ENCODE measurements at regions not wholly inside any gene's neighbourhood (a gene's known extent, or its start where the extent isn't known, plus 50 kb on each side); places are given as distances from the start of the nearest gene placed in this dataset.

DNA sequence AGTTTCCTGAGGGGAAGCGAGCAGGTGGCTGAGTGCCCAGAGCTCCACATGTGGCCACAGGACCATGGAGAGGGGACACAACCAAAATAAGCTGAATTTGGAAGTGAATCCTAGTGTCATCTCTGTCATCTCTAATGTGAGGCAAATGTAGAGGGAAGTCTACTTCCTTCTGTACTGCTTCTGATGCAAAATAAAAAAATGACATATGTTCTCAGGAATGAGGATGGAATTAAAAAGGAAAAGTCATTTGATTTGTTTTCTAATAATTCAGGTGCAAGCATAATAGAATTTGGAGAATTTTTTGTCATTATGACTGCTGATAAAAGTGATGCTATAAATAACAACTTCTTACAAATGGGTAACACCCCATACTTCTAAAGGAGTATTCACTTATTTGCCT lies 59.5 kb upstream of the POU1F1 start:
- no peak for TF ChIP-seq POLR2AphosphoS5 (IDR thresholded peaks at IDR 0.05)
- TF ChIP-seq, protein P1, sequence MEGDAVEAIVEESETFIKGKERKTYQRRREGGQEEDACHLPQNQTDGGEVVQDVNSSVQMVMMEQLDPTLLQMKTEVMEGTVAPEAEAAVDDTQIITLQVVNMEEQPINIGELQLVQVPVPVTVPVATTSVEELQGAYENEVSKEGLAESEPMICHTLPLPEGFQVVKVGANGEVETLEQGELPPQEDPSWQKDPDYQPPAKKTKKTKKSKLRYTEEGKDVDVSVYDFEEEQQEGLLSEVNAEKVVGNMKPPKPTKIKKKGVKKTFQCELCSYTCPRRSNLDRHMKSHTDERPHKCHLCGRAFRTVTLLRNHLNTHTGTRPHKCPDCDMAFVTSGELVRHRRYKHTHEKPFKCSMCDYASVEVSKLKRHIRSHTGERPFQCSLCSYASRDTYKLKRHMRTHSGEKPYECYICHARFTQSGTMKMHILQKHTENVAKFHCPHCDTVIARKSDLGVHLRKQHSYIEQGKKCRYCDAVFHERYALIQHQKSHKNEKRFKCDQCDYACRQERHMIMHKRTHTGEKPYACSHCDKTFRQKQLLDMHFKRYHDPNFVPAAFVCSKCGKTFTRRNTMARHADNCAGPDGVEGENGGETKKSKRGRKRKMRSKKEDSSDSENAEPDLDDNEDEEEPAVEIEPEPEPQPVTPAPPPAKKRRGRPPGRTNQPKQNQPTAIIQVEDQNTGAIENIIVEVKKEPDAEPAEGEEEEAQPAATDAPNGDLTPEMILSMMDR (IDR thresholded peaks at IDR 0.05) = no peak
